Fibroblast of upper back skin (primary cell): ENCODE measurements at regions not wholly inside any gene's neighbourhood (a gene's known extent, or its start where the extent isn't known, plus 50 kb on each side); places are given as distances from the start of the nearest gene placed in this dataset.
"Not testable (repeated sequence)": the region's sequence is repeated elsewhere in the genome, so short reads cannot be mapped to it uniquely, and the experiment has no call there.

ENCODE experiments used
- DNase-seq: peaks from one replicate; pipeline ENCODE4 v3.0.0-alpha.2; 2013

- DNase-seq, result no peak
Observed at GRCh38 chr2:238600506-238601432, 174.0 kb downstream of the ASB1 start.

- peak; percentile 66 for DNase-seq
Observed at GRCh38 chr2:238601433-238602222, 174.9 kb downstream of the ASB1 start.

DNA sequence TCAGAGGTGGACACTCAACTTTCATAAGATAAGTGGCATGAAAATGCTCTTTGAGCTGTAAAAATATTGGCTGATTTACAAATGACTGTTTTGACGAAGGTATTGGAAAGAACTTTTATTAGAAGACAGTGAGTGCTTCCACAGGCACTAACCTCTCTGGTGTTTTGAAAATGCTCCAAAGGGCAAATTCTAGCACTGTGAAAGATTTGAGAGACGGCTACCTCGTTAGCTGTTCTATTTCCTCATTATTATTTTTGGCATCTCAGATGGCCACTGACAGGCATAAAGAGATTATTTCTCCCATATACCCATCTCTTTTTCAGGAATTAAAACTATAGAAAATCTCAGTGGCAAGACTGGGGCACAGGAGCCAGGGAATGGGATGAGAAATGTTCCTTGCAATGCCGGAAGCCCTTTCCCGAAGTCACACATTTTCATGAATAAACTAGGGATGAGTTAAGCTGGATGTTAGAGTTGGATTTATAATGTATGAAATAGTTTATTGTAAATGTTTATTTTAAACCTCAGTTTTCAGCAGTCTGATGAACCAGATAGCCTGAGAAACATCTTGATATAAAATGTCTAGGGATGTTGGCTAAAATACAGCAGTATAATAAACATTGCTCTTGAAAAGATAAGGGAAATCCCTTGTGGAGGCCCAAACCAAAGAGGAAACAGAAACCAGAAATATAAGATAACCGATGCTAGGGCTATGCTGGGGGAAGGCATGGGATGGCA, 175.7 kb downstream of the ASB1 start:
- DNase-seq, result no peak

- no peak for DNase-seq
Observed at GRCh38 chr2:238603596-238603995, 176.9 kb downstream of the ASB1 start.

- no peak for DNase-seq
Observed at GRCh38 chr2:238606311-238606710, 179.6 kb downstream of the ASB1 start.

DNA sequence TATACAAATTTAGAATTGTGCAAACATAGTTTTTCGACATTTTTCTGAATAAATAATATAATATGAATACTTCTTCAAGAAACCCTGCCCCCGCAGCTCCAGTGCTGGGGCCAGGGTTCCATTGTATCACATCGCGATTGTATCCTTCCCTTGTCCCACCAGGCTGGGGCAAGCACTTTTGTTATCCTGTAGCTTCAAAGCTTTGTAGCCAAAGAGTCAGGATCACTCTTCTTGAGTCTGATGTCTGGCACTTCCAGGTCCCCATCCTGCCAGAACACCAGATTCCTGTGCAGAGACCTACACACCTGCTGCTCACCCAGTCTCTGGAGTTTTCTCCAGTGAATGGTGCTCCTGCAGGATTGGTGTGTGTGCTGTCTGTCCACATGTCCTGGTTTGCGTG, 186.9 kb downstream of the ASB1 start:
- no peak for DNase-seq

DNA sequence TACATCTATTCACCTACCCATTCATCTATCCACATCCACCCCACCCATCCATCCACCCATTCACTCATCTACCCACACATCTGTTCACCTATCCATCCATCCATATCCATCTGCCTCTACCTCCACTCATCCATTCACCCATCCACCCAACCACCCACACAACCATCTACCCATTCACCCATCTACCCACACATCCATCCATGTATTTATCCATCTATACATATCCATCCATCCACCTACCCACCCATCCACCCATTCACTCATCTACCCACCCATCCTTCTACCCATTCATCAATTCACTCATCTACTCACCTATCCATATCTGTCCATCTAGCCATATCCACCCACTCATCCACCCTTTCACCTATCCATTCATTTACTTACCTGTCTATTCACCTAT, 187.6 kb downstream of the ASB1 start:
- DNase-seq, result no peak

DNA sequence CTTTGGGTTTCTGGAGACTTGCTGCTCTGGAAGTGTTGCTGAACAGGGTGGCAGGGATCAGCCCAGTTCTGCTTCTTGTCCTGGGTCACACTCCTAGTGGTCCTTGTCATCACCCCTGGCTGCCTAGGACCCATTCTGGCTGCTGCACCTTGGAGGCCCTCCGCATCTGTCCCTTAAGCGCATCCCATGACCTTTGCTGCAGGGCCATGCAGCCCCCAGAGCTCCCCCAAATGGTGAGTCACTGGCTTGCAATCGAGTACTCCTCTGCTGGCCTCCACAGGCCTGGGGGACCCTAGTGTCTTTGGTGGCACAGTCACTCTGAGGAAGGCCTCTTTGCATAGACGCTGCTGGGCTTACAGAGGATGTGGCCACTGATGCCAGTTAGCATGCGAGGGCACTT, 188.5 kb downstream of the ASB1 start:
- no peak for DNase-seq

DNA sequence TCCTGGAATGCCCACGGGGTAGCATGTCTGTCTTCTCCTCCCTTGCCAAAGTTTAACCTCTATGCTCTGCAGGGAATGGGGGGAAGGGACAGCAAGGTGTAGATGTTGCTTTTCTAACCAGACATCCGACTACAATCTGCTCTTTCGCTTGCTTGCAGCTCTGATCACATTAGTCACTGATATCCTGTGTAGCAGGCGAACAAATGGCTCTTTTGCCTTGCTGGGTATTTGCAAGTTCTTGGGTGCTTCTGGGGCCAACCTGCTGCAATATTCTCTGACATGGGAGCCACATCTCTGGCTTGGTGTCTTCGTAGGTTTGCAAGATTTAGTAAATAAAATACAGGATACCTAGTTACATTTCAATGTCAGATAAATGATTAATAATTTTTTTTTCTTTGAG, 190.0 kb downstream of the ASB1 start:
- no peak for DNase-seq

- DNase-seq, result not testable (repeated sequence)
Observed at GRCh38 chr2:238618494-238619283, 192.0 kb downstream of the ASB1 start.

DNA sequence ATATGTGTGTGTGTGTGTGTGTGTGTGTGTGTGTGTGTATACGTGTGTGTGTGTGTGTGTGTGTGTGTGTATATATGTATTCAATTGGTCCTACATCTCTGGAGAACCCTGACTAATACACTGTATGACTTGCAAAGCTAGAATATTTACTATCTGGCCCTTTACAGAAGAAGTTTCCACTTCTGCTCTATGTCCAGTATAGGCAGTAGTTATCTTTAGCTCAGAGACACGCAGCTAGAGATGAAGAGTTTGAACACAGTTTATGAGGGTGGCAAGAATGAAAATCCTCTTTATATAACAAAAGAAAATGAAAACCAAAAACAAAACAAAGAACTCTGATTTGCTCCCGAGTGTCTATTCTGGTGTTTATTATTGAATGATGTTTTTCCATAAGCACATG, 201.2 kb downstream of the ASB1 start:
- DNase-seq, result no peak

DNA sequence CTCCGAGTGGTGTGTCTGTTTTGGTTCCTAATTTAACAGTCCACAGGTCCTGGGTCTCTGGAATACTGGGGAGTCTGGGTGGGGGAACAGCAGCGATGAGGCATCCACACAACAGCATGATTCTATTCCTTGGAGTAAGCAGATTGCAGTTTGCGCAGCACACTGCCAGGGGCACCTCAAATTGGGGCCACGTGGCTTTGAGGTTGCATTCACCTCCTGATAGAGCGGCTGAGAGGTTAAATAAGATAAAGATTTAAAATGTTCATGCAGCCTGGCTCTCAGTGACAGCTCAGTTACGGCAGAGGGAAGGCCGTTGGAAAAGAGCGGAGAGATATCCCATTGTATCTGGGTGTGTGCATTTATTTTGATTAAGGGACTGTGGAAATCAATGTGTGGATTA, 202.3 kb downstream of the ASB1 start:
- DNase-seq, result no peak

- no peak for DNase-seq
Observed at GRCh38 chr2:238631491-238632180, 204.9 kb downstream of the ASB1 start.

DNA sequence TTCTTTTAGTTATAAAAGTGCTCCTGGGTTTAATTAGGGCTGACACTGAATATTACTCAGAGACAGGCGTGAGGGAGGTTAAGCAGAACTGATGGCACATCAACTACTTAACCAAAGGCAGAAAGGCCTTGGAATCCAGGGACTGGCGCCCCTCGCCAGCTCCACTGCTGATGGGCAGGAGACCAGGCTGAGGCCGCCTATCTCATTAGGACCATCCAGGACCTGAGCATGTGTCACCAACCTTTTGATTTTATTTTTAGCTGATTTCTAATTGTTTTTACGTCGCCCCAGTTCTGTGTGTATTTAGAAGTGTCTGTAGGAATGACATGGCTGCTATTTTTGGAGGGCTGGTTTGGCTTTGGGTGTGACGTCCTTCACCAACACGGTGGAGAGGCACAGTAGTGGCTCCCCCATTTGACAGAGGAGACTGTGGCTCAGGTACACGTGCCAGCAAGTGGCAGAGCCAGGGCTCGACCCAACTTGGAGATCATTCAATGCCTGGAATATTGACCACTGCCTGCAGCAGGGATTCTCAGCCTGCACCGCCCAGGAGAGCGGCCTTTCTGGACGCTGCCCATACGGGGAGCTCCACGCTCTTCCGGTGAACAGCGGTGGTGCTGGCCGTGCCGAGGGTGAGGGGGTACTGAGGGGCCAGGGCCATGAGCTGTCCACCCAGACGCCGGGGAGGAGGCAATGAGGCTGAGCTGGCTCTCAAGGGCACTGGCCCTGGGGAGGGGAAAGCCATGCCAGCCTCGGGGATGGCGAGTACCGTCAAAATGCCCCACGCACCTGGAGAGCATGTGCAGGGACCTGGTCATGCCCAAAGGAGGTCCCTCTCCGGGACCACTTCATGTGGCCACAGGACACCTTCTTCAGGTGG, 205.7 kb downstream of the ASB1 start:
- DNase-seq, result no peak

DNA sequence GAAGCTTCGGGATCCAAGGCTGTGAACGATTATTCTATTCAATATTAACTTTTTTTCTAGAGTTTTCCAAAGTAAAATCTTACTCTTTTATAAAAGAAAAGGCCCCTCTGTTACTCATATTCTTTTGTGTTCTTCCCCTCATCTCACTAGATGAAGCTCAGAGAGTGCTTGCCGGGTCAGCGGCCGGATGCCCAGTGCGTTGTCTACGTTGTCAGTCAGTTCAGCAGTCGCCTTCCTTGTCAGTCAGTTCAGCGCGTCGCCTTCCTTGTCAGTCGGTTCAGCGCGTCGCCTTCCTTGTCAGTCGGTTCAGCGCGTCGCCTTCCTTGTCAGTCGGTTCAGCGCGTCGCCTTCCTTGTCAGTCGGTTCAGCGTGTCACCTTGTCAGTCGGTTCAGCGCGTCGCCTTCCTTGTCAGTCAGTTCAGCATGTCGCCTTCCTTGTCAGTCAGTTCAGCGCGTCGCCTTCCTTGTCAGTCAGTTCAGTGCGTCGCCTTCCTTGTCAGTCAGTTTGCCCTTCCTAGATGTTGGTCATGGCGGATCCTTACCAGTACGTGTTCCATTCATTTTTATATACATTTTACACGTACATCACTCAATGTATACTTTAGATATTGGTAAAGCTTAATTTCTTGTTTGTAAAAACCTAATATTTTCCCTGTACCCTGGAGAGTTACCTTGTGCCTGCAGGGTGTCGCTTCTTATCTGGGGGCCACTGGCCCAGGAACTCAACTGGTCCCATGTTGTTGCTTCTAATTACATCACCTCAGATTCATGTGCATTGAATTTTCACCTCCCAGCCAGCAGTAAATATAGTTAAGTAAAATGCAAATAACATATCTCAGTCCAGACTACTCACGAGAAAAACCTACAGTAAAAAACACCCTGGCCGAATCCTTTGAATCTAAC, 206.9 kb downstream of the ASB1 start:
- DNase-seq, result no peak

- no peak for DNase-seq
Observed at GRCh38 chr2:238634701-238635357, 208.1 kb downstream of the ASB1 start.

- peak; percentile 17 for DNase-seq
Observed at GRCh38 chr2:238635647-238636051, 208.9 kb downstream of the ASB1 start.

- peak; percentile 83 for DNase-seq
Observed at GRCh38 chr2:238636269-238637073, 209.7 kb downstream of the ASB1 start.
